ENCODE measurements at regions not wholly inside any gene's neighbourhood (a gene's known extent, or its start where the extent isn't known, plus 50 kb on each side); places are given as distances from the start of the nearest gene placed in this dataset.

DNA sequence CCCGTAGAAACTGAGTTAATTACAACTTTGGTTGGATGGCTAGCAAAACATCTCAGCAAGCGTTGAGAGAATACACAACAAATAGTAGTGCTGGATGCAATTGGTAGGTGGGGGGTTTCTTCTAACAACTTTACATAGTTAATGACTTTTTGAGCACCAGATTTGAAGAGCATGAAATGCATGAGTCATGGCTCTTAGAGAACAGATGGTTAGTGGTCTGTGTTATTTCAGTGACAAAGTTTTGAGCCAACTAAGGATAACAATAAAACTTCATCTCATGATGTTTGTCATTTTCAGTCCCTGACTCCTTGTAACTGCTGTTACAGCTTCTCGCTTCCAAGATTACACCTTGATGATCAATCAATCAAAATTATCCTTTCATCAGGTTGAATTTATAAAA lies 399.0 kb upstream of the BRINP1 start:
- H3K27ac ChIP-seq: no peak overlapping the region
- no peak for TF ChIP-seq CTCF (IDR thresholded peaks at IDR 0.05)
- H3K4me1 ChIP-seq: no peaks in the 10 kb centered on the region
- intact Hi-C loops (cut with DNase I; ENCODE audit: low total_unique reads): no loop called here
- no peaks in the 10 kb centered on the region for H3K9me3 ChIP-seq
- H3K36me3 ChIP-seq: no peaks in the 10 kb centered on the region
- DNase-seq: no peak
- H3K4me3 ChIP-seq: no peak overlapping the region
- H3K27me3 ChIP-seq: no peaks in the 10 kb centered on the region

DNA sequence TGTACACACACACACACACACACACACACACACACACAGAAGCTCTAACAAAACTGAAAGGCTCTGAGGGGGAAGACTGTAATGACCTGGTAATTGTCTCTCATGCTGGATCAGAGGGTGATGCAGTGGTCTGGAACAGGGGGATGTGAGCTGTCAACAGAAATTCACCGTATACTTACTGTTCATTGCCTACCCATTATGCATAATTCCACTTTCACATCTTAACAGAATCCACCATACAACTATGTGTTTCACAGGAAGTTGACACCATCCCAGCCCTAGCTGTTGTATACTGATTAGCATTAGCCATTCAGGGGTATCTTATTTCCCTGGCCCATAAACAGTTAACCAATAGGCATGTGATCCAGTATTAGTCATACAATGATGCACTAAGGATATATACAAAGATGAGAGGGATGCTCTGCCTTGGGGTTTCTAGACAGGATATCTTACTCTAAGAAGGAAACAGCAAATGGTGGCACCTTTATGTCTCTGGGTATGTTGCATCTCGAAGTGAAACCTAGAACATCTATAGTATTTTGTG lies 396.5 kb upstream of the BRINP1 start:
- no peak overlapping the region for H3K27ac ChIP-seq
- DNase-seq: no peak
- TF ChIP-seq CTCF (IDR thresholded peaks at IDR 0.05): no peak
- H3K27me3 ChIP-seq: no peaks in the 10 kb centered on the region
- intact Hi-C loops (cut with DNase I; ENCODE audit: low total_unique reads): no loop called here
- no peak overlapping the region for H3K4me3 ChIP-seq
- no peaks in the 10 kb centered on the region for H3K9me3 ChIP-seq
- no peaks in the 10 kb centered on the region for H3K4me1 ChIP-seq
- no peaks in the 10 kb centered on the region for H3K36me3 ChIP-seq

DNA sequence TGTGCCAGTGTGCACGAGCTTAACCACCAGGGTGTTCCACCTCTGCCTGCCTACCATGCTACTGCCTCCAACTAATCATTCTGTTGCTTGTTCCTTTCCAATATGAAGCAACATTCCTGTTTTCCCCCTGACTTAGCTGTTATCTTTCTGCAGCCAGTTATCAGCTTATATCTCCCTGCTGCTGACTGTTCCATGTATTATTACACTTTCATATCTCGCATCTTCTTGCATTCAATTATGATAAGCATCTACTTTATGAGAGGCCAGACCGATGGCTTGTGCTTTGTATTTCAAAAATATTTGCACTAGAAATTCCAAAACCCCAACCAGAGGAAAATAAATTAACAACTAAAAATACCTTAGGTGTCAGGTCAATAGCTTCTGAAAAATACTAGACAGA lies 394.0 kb upstream of the BRINP1 start:
- no peak for TF ChIP-seq CTCF (IDR thresholded peaks at IDR 0.05)
- Histone ChIP-seq H3K36me3 (no peaks in the 10 kb centered on the region), H3K9me3 (no peaks in the 10 kb centered on the region), H3K27ac (no peak overlapping the region), H3K27me3 (no peaks in the 10 kb centered on the region), H3K4me1 (no peaks in the 10 kb centered on the region), H3K4me3 (no peak overlapping the region)
- intact Hi-C loops (cut with DNase I; ENCODE audit: low total_unique reads): no loop called here
- no peak for DNase-seq

- Histone ChIP-seq H3K27ac (no peak overlapping the region), H3K4me3 (no peak overlapping the region), H3K27me3 (no peaks in the 10 kb centered on the region), H3K9me3 (no peaks in the 10 kb centered on the region), H3K36me3 (no peaks in the 10 kb centered on the region), H3K4me1 (no peaks in the 10 kb centered on the region)
- intact Hi-C loops (cut with DNase I; ENCODE audit: low total_unique reads): no loop called here
- DNase-seq: no peak
- TF ChIP-seq CTCF (IDR thresholded peaks at IDR 0.05): no peak
These were observed 392.6 kb upstream of the BRINP1 start for GRCh38 chr9:119761812-119762211.

- no peak overlapping the region for H3K27ac ChIP-seq
- H3K9me3 ChIP-seq: no peaks in the 10 kb centered on the region
- H3K27me3 ChIP-seq: no peaks in the 10 kb centered on the region
- TF ChIP-seq CTCF (IDR thresholded peaks at IDR 0.05): no peak
- no peak for DNase-seq
- no peaks in the 10 kb centered on the region for H3K36me3 ChIP-seq
- H3K4me1 ChIP-seq: no peaks in the 10 kb centered on the region
- no peak overlapping the region for H3K4me3 ChIP-seq
- intact Hi-C loops (cut with DNase I; ENCODE audit: low total_unique reads): no loop called here
These were observed 389.8 kb upstream of the BRINP1 start for GRCh38 chr9:119758990-119759389.

DNA sequence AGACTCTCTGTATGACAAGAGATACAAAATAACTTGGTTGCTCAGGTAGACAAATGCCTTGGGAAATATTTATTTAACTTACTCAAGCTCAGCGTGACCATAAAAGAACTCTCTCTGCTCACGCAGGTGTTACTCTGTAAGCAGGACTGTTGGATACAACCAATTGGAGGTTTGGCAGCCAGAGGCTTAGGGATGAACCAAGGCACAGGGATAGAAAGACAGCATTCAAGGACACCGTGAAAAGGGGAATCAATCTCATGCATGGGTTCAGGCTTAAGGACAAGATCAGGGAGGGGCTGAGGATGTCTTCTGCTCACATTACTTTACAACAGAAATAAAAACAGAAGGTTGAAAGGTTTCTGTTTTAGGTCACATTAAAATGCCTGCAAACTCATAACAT lies 389.0 kb upstream of the BRINP1 start:
- Histone ChIP-seq H3K36me3 (no peaks in the 10 kb centered on the region), H3K4me1 (no peaks in the 10 kb centered on the region), H3K27ac (no peak overlapping the region), H3K4me3 (no peak overlapping the region), H3K27me3 (no peaks in the 10 kb centered on the region), H3K9me3 (no peaks in the 10 kb centered on the region)
- no peak for DNase-seq
- intact Hi-C loops (cut with DNase I; ENCODE audit: low total_unique reads): no loop called here
- no peak for TF ChIP-seq CTCF (IDR thresholded peaks at IDR 0.05)
